Pancreas (tissue), 10 donors: ENCODE measurements at regions not wholly inside any gene's neighbourhood (a gene's known extent, or its start where the extent isn't known, plus 50 kb on each side); places are given as distances from the start of the nearest gene placed in this dataset.

Experiments used
- ATAC-seq, 4 donors: fragments of 200-7000 bp; cut with Tn5 transposase; one replicate each; pipeline versions ENCODE4 v1.8.0 to v1.9.1; 2020; ENCODE audit warnings: mild to moderate bottlenecking in 4 of 4, moderate library complexity in 4 of 4
- DNase-seq, 6 donors: peaks; one replicate each; pipeline ENCODE4 v3.0.0-alpha.2; 2020
- FAIRE-seq: peaks from 2 replicates; lab custom pipeline; 2012; peaks lifted over from hg19 to GRCh38; lab: Jason Lieb, UNC
- H3K27ac ChIP-seq, 4 donors: fragments of 200-600 bp; sonication (generic); 1 replicate in 3 of 4; 2 replicates in 1 of 4; pipeline versions ENCODE4 v1.5.0 to v1.8.0; 2020
- H3K27me3 ChIP-seq, 4 donors: fragments of 200-600 bp; one replicate each; pipeline ENCODE4 v1.8.0; 2021
- H3K36me3 ChIP-seq, 3 donors: fragments of 200-600 bp; sonication (generic) in 1 of 3; one replicate each; pipeline versions ENCODE4 v1.5.0 to v1.8.0; 2020 to 2021
- H3K4me1 ChIP-seq, 3 donors: fragments of 200-600 bp; one replicate each; pipeline ENCODE4 v1.8.0; 2021
- H3K4me3 ChIP-seq, 4 donors: fragments of 200-600 bp; sonication (generic) in 2 of 4; one replicate each; pipeline versions ENCODE4 v1.5.0 to v1.8.0; 2020 to 2021
- H3K9me3 ChIP-seq, 4 donors: fragments of 200-600 bp; one replicate each; pipeline ENCODE4 v1.8.0; 2021
- WGBS, 2 donors: extraction: QIAGEN DNeasy Blood & Tissue Kit; methylation state at CpG; one replicate each; pipeline ENCODE4 v1.1.7; 2013; 5-methylcytosine and 5-hydroxymethylcytosine counted together
- intact Hi-C, 3 donors: fragments of 100-400 bp; cut with DNase I; formaldehyde crosslinking; loops; one replicate each; pipeline versions ENCODE4 v1.11.1 to v1.14.2; 2022
- TF ChIP-seq, protein P1 (sequence below), 4 donors: fragments of 200-600 bp; sonication (generic) in 3 of 4; IDR thresholded peaks; one replicate each; pipeline versions ENCODE4 v1.5.0 to v1.8.0; 2021; ENCODE audit warnings: antibody characterized with exemption in 4 of 4
- donor health status: healthy with polysubstance abuse.
- donor health status: DM: no; HTN: no; CAD: no; lungs with moderate emphysema.
- donor health status: DM: no; HTN: no; CAD: no.
- donor health status: control.
- donor health status: control.
- donor health status: Bipolar disorder and iron deficiency.
- donor health status: DM: yes; HTN: yes; CAD: no.
- donor health status: DM: no; HTN: no; CAD: no.
- donor health status: DM: no; HTN: no; CAD: no.
- donor health status: DM: yes; HTN: yes; CAD: no.

DNA sequence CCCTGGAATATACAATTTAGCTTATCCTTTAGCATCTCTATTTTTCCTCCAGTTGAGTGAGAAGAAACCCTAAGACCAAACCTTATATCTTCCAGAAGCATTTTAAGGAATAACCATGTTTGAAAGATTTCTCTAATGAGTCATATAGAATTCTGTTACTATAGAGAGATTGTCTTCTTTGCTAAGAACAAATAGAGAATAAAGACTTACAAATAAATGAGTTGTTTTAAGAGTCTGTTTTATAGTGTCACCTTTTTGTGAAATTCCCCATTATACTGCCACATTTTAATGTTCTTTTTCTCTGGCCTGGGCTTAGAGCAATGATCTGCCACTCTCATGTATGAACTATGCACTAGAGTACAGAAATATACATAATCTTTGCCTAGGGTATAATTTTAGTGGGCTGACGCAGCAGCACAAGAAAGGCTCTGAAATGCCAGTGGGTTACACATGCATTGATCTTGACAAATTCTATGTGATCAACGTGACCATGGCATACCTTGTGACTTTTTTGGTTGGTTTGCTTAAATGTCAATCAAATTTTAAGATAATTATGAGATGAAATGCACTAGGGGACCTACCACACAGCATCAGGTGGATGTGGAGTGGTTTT is 145.1 kb upstream of the MKLN1 start:
- no peak for ATAC-seq
- no peaks in the 10 kb centered on the region for H3K36me3 ChIP-seq
- no peaks in the 10 kb centered on the region for H3K9me3 ChIP-seq
- H3K27me3 ChIP-seq, result no peaks in the 10 kb centered on the region
- H3K4me1 ChIP-seq, result no peaks in the 10 kb centered on the region
- WGBS, 2 donors, result 68 to 80% methylated on average over 2 of the region's 2 CpGs
- no peak overlapping the region for H3K4me3 ChIP-seq
- intact Hi-C loops, result no loop called here
- no peak for FAIRE-seq
- H3K27ac ChIP-seq, result no peak overlapping the region
- no peak for DNase-seq
- TF ChIP-seq, protein P1, sequence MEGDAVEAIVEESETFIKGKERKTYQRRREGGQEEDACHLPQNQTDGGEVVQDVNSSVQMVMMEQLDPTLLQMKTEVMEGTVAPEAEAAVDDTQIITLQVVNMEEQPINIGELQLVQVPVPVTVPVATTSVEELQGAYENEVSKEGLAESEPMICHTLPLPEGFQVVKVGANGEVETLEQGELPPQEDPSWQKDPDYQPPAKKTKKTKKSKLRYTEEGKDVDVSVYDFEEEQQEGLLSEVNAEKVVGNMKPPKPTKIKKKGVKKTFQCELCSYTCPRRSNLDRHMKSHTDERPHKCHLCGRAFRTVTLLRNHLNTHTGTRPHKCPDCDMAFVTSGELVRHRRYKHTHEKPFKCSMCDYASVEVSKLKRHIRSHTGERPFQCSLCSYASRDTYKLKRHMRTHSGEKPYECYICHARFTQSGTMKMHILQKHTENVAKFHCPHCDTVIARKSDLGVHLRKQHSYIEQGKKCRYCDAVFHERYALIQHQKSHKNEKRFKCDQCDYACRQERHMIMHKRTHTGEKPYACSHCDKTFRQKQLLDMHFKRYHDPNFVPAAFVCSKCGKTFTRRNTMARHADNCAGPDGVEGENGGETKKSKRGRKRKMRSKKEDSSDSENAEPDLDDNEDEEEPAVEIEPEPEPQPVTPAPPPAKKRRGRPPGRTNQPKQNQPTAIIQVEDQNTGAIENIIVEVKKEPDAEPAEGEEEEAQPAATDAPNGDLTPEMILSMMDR (IDR thresholded peaks at IDR 0.05), result no peak

DNA sequence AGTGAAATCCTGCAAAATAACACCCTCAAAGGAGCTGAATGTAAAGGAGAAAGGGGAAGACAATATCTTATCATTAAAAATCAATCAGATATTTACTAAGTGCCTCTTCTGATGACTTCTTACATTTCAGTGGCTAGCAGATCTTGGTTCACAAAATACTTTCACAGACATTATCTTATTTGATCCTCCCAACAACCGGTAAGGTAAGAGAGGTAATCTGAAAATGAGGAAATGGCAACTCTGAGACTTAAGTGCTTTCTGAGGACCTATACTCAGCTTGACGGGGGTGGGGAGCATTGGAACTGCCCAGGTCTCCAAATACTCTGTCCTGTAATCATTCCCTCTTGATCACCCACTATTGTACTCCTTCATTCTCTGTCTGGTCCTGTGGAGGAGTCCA is 144.6 kb upstream of the MKLN1 start:
- TF ChIP-seq, protein P1 (IDR thresholded peaks at IDR 0.05), result no peak
- no peak for DNase-seq
- no peak for ATAC-seq
- intact Hi-C loops, result no loop called here
- no peak for FAIRE-seq
- 77 to 82% methylated on average over 2 of the region's 2 CpGs for whole genome bisulfite sequencing, 2 donors
- Histone ChIP-seq H3K36me3 (no peaks in the 10 kb centered on the region), H3K27ac (no peak overlapping the region), H3K9me3 (no peaks in the 10 kb centered on the region), H3K4me3 (no peak overlapping the region), H3K27me3 (no peaks in the 10 kb centered on the region), H3K4me1 (no peaks in the 10 kb centered on the region)

DNA sequence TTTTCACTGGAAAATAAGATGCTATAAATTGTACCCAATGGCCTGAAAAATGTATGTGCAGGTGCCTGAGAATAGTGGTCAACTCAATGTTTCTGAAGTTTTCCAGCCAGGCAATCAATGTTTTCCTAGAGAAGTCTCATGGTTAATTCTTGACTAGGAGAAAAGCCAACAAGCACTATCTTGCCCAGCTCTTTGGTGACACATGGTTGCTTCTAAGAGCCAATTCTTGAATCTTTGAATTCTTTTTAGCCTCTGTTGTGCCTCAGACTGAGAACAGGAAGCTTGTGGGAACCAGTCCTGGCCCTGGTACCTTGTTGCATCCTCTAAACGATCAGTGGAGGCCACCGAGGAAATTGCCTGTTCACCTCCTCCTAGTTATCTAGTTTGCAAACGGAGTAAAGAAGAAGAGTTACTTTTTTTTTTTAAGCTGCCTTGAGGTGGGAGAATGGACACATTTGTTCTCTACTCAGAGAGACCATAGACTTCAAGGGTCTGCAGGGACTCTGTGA is 144.0 kb upstream of the MKLN1 start:
- Histone ChIP-seq H3K4me1 (no peaks in the 10 kb centered on the region), H3K9me3 (no peaks in the 10 kb centered on the region), H3K27ac (no peak overlapping the region), H3K36me3 (no peaks in the 10 kb centered on the region), H3K4me3 (no peak overlapping the region), H3K27me3 (no peaks in the 10 kb centered on the region)
- TF ChIP-seq, protein P1 (IDR thresholded peaks at IDR 0.05), result no peak
- intact Hi-C loops, result no loop called here
- WGBS, 2 donors, result 56 to 66% methylated on average over 3 of the region's 3 CpGs
- ATAC-seq, result no peak
- no peak for FAIRE-seq
- no peak for DNase-seq

DNA sequence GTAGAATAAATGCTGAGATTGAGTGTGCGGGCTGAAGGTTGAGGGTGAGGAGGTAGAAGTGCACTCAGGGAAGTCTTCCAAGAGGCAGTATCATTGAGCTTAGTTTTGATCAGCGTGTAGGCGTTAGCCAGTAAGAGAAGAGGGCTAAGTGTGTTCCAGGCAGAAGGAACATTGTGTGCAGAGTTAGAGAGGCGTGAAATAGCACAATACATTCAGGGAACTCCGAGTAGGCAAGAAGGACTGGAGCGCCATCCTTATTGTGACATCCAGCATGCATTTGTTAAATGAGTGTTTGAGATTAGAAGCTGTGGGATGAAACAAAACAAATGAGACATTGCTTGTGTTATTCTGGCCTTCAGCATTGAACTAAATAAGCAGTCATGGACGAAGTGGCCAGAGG is 140.9 kb upstream of the MKLN1 start:
- Histone ChIP-seq H3K4me3 (no peak overlapping the region), H3K27me3 (no peaks in the 10 kb centered on the region), H3K9me3 (no peaks in the 10 kb centered on the region), H3K27ac (no peak overlapping the region), H3K4me1 (no peaks in the 10 kb centered on the region), H3K36me3 (no peaks in the 10 kb centered on the region)
- ATAC-seq (peak in 2 of 4 donors; percentile 21 to 62), DNase-seq (no peak), FAIRE-seq (no peak)
- TF ChIP-seq, protein P1 (IDR thresholded peaks at IDR 0.05), result no peak
- 81 to 85% methylated on average over 7 of the region's 7 CpGs for WGBS, 2 donors
- intact Hi-C loops, result no loop called here
